HG03558 (cell line): ENCODE measurements at regions not wholly inside any gene's neighbourhood (a gene's known extent, or its start where the extent isn't known, plus 50 kb on each side); places are given as distances from the start of the nearest gene placed in this dataset.
"Not testable (repeated sequence)": the region's sequence is repeated elsewhere in the genome, so short reads cannot be mapped to it uniquely, and the experiment has no call there.

Source experiments
- ATAC-seq: cut with Tn5 transposase; IDR thresholded peaks from one replicate; pipeline ENCODE4 v1.9.1; 2021; ENCODE audit warnings: moderate number of reproducible peaks; ENCODE audit not compliant: unreplicated experiment; ENCODE audit errors: extremely low read depth

- ATAC-seq, result no peak
Measured at GRCh38 chr6:145090801-145091585, 644.3 kb downstream of the EPM2A start.

GRCh38 chr6:145091586-145092142 lies 643.7 kb downstream of the EPM2A start:
- no peak for ATAC-seq

- ATAC-seq, result no peak
Measured at GRCh38 chr6:145092554-145092953, 642.8 kb downstream of the EPM2A start.

- no peak for ATAC-seq
Measured at GRCh38 chr6:145093226-145093625, 642.1 kb downstream of the EPM2A start.

GRCh38 chr6:145096846-145097245 lies 638.5 kb downstream of the EPM2A start:
- no peak for ATAC-seq

- ATAC-seq, result not testable (repeated sequence)
Measured at GRCh38 chr6:145098127-145098526, 637.2 kb downstream of the EPM2A start.

- ATAC-seq, result no peak
Measured at GRCh38 chr6:145099713-145100112, 635.6 kb downstream of the EPM2A start.

- no peak for ATAC-seq
Measured at GRCh38 chr6:145110109-145110508, 625.2 kb downstream of the EPM2A start.

- not testable (repeated sequence) for ATAC-seq
Measured at GRCh38 chr6:145111407-145111806, 623.9 kb downstream of the EPM2A start.

GRCh38 chr6:145112711-145113148 lies 622.6 kb downstream of the EPM2A start:
- no peak for ATAC-seq

- no peak for ATAC-seq
Measured at GRCh38 chr6:145115638-145116037, 619.7 kb downstream of the EPM2A start.

GRCh38 chr6:145116591-145117178 lies 618.6 kb downstream of the EPM2A start:
- ATAC-seq, result no peak

GRCh38 chr6:145118224-145118623 lies 617.1 kb downstream of the EPM2A start:
- ATAC-seq, result no peak

- ATAC-seq, result no peak
Measured at GRCh38 chr6:145119081-145119480, 616.2 kb downstream of the EPM2A start.

GRCh38 chr6:145132709-145133108 lies 602.6 kb downstream of the EPM2A start:
- ATAC-seq, result no peak

GRCh38 chr6:145135702-145136101 lies 599.6 kb downstream of the EPM2A start:
- no peak for ATAC-seq

GRCh38 chr6:145137425-145137824 lies 597.9 kb downstream of the EPM2A start:
- ATAC-seq, result no peak

GRCh38 chr6:145138469-145139139 lies 596.7 kb downstream of the EPM2A start:
- no peak for ATAC-seq

GRCh38 chr6:145139140-145139850 lies 596.0 kb downstream of the EPM2A start:
- no peak for ATAC-seq

- ATAC-seq, result no peak
Measured at GRCh38 chr6:145139895-145140294, 595.4 kb downstream of the EPM2A start.
